Caki2 (cell line): ENCODE measurements at regions not wholly inside any gene's neighbourhood (a gene's known extent, or its start where the extent isn't known, plus 50 kb on each side); places are given as distances from the start of the nearest gene placed in this dataset.
"Not testable (repeated sequence)": the region's sequence is repeated elsewhere in the genome, so short reads cannot be mapped to it uniquely, and the experiment has no call there.

Experiments
- DNase-seq: peaks from one replicate; pipeline ENCODE4 v3.0.0-alpha.2; 2015; ENCODE audit warnings: low read depth
- in situ Hi-C: cut with HindIII; loops from 2 replicates; pipeline ENCODE4 v1.10.0; 2016; ENCODE audit warnings: low sequenced_read_pairs, low pct_unique_long_range_greater_than_20kb, mixed read lengths

GRCh38 chr12:33937669-33938068 lies 84.6 kb upstream of the ALG10 start:
- in situ Hi-C loops, DNase-seq: not testable (repeated sequence)

GRCh38 chr12:33942172-33942571 lies 80.1 kb upstream of the ALG10 start:
- in situ Hi-C loops, result no loop called here
- peak; percentile 3 for DNase-seq

DNA sequence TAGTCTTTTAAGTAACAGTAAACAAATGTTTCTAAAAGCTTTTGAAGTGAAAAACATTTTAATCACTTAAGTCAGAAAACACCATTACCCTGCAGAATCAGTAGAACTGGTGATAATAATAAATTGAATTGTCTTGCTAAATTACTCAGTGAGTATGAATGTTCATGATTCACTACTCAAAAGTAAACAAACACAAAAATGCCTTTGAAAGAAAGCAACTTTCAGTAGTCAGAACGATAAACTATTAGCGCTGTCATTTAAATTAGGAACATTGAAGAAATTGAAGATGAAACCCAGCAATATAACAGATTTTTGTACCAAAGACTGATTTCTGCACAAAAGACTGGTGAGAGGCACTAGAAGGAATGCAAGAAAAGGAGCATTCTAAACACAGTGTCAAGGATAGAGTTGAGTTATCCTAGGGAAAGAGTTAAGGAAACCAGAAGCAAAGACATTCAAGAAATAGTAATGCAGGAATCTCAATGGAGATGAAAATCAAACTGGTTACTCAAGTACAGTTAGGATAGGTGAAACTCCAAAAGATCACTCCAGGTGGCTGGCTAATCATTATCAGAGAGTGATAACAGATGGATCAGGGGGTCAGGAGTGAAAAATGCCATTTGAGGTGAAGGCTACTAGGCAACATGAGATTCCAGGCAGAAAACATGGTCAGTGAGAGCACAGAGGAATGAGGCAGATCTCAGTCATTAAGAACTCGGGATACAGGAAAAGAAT lies 77.4 kb upstream of the ALG10 start:
- no peak for DNase-seq
- in situ Hi-C loops, result no loop called here

DNA sequence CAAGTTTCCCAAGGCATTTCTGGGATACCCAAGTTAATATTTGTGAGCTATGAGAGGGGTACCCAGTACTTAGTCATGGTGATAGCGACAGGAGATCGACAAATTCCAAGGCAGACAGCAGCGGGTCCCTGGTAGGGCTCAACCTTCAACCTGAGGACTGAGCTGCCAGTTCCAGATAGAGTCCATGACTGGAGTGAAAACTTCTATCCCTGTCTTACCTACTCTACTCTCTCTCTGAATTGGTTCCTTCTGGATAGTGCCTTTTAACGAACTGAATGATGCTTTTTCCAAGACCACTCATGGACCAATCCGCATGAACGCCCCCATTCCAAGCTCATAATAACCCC lies 76.9 kb upstream of the ALG10 start:
- DNase-seq, result no peak
- in situ Hi-C loops, result no loop called here

GRCh38 chr12:33966219-33966618 lies 56.1 kb upstream of the ALG10 start:
- in situ Hi-C loops, DNase-seq: not testable (repeated sequence)

- in situ Hi-C loops, result no loop called here
- no peak for DNase-seq
Measured at GRCh38 chr12:33967760-33968159, 54.5 kb upstream of the ALG10 start.
